Ascending aorta (tissue), 2 donors: ENCODE measurements at regions not wholly inside any gene's neighbourhood (a gene's known extent, or its start where the extent isn't known, plus 50 kb on each side); places are given as distances from the start of the nearest gene placed in this dataset.
"Not testable (repeated sequence)": the region's sequence is repeated elsewhere in the genome, so short reads cannot be mapped to it uniquely, and the experiment has no call there.

Experiments used
- DNase-seq, 2 donors: peaks; one replicate each; pipeline ENCODE4 v3.0.0-alpha.2; 2019; ENCODE audit warnings: low spot score in 2 of 2
- H3K27ac ChIP-seq, 2 donors: fragments of 200-600 bp; sonication (generic); one replicate each; pipeline ENCODE4 v1.5.1; 2016 to 2017; ENCODE audit warnings: mild to moderate bottlenecking in 1 of 2
- H3K27me3 ChIP-seq: fragments of 200-600 bp; sonication (generic); one replicate; pipeline ENCODE4 v1.5.1; 2017
- H3K36me3 ChIP-seq, 2 donors: fragments of 200-600 bp; sonication (generic); one replicate each; pipeline ENCODE4 v1.5.1; 2016
- H3K4me1 ChIP-seq, 2 donors: fragments of 200-600 bp; sonication (generic); one replicate each; pipeline ENCODE4 v1.5.1; 2016 to 2017; ENCODE audit warnings: mild to moderate bottlenecking in 1 of 2
- H3K4me3 ChIP-seq, 2 donors: fragments of 200-600 bp; sonication (generic); one replicate each; pipeline ENCODE4 v1.5.1; 2016 to 2017; ENCODE audit warnings: mild to moderate bottlenecking in 1 of 2
- H3K9me3 ChIP-seq, 2 donors: fragments of 200-600 bp; sonication (generic); one replicate each; pipeline ENCODE4 v1.5.1; 2016
- CTCF ChIP-seq, 3 experiments: fragments of 200-600 bp in 2 of 3; fragments of 450-650 bp in 1 of 3; sonication (generic) in 2 of 3; IDR thresholded peaks; one replicate each; pipeline ENCODE4 v1.5.1; 2016 to 2019; ENCODE audit warnings: antibody characterized with exemption in 3 of 3, mild to moderate bottlenecking in 1 of 3, moderate library complexity in 1 of 3
- intact Hi-C: fragments of 100-400 bp; cut with DNase I; formaldehyde crosslinking; loops from one replicate; pipeline ENCODE4 v1.15.1; 2023

DNA sequence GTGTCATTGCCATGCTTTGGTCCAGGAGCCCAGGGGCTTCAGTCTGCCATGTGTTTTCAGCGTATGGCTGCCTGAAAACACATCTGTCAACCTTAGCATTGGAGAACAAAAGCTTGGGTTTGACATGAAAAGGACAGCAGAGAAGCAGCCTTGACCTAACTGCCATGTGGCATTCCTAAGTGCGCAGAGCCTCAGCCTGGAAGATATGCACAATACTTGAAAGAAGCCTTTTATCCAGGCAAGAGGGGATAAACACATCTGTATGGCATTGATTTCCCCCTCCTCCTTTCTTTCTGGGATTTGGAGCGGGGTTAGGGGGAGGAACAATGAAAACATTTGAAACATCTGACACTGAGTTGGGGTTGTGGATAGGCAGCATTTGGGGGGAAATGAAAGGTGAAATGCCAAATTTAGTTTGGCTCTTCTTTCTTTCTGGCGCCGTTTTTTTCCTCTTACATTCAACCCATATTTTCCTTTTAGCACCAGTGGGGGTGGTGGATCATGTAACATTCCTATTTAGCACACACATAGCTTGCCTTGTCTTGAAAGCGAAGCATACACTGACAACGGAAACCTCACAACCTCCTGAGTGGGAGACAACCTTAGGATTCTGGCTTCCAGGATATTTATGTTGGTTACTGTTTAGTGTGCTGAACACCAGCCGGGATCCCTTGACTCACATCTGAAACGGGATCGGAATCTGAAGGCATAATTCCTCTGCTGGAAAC is 177.0 kb downstream of the C12orf75 start:
- Histone ChIP-seq H3K27ac (no peak overlapping the region), H3K27me3 (no peaks in the 10 kb centered on the region), H3K36me3 (no peaks in the 10 kb centered on the region), H3K4me1 (no peaks in the 10 kb centered on the region), H3K4me3 (no peak overlapping the region), H3K9me3 (no peaks in the 10 kb centered on the region)
- intact Hi-C loops: no loop called here
- no peak for DNase-seq
- TF ChIP-seq CTCF (IDR thresholded peaks at IDR 0.05): no peak

- Histone ChIP-seq H3K36me3 (no peaks in the 10 kb centered on the region), H3K9me3 (no peaks in the 10 kb centered on the region), H3K27me3 (no peaks in the 10 kb centered on the region), H3K4me1 (no peaks in the 10 kb centered on the region), H3K27ac (no peak overlapping the region), H3K4me3 (no peak overlapping the region)
- no peak for DNase-seq
- TF ChIP-seq CTCF (IDR thresholded peaks at IDR 0.05): no peak
- intact Hi-C loops: no loop called here
Observed at GRCh38 chr12:105508096-105508495, 177.6 kb downstream of the C12orf75 start.

- no peaks in the 10 kb centered on the region for H3K36me3 ChIP-seq
- intact Hi-C loops: no loop called here
- TF ChIP-seq CTCF (IDR thresholded peaks at IDR 0.05): no peak
- no peaks in the 10 kb centered on the region for H3K27me3 ChIP-seq
- DNase-seq: no peak
- H3K4me1 ChIP-seq: no peaks in the 10 kb centered on the region
- H3K27ac ChIP-seq: no peak overlapping the region
- H3K9me3 ChIP-seq: no peaks in the 10 kb centered on the region
- no peak overlapping the region for H3K4me3 ChIP-seq
Observed at GRCh38 chr12:105510526-105510925, 180.0 kb downstream of the C12orf75 start.

DNA sequence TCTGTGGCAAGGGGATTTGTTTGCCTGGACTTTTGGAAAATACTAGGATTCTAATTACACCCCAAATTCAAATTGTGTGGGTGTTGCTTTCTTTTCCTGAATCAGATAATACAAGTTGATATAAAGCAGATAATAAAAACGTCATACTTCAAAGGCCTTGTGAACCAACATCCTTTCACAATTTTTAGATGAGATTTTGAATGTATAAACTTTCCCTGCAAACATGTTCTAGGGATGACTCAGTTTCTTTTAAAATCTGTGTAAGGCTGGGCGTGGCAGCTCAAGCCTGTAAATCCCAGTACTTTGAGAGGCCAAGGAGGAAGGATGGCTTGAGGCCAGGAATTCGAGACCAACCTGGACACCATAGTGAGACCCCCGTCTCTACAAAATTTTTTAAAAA is 182.4 kb downstream of the C12orf75 start:
- DNase-seq, H3K9me3 ChIP-seq, intact Hi-C loops, H3K4me1 ChIP-seq, H3K27ac ChIP-seq, H3K36me3 ChIP-seq, H3K27me3 ChIP-seq, H3K4me3 ChIP-seq: not testable (repeated sequence)

GRCh38 chr12:105522166-105522825 is 191.8 kb downstream of the C12orf75 start:
- DNase-seq: no peak
- peak overlapping the region; percentile 52 to 61 for H3K27ac ChIP-seq
- H3K4me3 ChIP-seq: no peak overlapping the region
- intact Hi-C loops: loop anchor here (2.0 to 10.0 kb wide), 2 partner anchors 41 to 623 kb away; no protein-coding TSS in a partner anchor
- no peaks in the 10 kb centered on the region for H3K9me3 ChIP-seq
- H3K27me3 ChIP-seq: no peaks in the 10 kb centered on the region
- no peaks in the 10 kb centered on the region for H3K36me3 ChIP-seq
- no peak for TF ChIP-seq CTCF (IDR thresholded peaks at IDR 0.05)
- peaks cover 0 to 20% of the 10 kb centered on the region in 2 donors for H3K4me1 ChIP-seq
